ENCODE measurements at regions not wholly inside any gene's neighbourhood (a gene's known extent, or its start where the extent isn't known, plus 50 kb on each side); places are given as distances from the start of the nearest gene placed in this dataset.
"Not testable (repeated sequence)": the region's sequence is repeated elsewhere in the genome, so short reads cannot be mapped to it uniquely, and the experiment has no call there.

GRCh38 chr9:64130325-64130724, 1154.7 kb downstream of the FOXD4L5 start:
- TF ChIP-seq, protein P1, sequence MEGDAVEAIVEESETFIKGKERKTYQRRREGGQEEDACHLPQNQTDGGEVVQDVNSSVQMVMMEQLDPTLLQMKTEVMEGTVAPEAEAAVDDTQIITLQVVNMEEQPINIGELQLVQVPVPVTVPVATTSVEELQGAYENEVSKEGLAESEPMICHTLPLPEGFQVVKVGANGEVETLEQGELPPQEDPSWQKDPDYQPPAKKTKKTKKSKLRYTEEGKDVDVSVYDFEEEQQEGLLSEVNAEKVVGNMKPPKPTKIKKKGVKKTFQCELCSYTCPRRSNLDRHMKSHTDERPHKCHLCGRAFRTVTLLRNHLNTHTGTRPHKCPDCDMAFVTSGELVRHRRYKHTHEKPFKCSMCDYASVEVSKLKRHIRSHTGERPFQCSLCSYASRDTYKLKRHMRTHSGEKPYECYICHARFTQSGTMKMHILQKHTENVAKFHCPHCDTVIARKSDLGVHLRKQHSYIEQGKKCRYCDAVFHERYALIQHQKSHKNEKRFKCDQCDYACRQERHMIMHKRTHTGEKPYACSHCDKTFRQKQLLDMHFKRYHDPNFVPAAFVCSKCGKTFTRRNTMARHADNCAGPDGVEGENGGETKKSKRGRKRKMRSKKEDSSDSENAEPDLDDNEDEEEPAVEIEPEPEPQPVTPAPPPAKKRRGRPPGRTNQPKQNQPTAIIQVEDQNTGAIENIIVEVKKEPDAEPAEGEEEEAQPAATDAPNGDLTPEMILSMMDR (IDR thresholded peaks at IDR 0.05; ENCODE audit: insufficient read depth, low read length), result not testable (repeated sequence)
- not testable (repeated sequence) for TF ChIP-seq REST (IDR thresholded peaks at IDR 0.05; ENCODE audit: insufficient replicate concordance, low read depth); POLR2AphosphoS5 (IDR thresholded peaks at IDR 0.05; ENCODE audit: low read depth); GABPA (IDR thresholded peaks at IDR 0.05; ENCODE audit: low read depth)

Measured in HL-60 (cell line).